HCT116 (cell line): ENCODE measurements at regions not wholly inside any gene's neighbourhood (a gene's known extent, or its start where the extent isn't known, plus 50 kb on each side); places are given as distances from the start of the nearest gene placed in this dataset.

Experiments
- ATAC-seq: fragments of 200-7000 bp; cut with Tn5 transposase; 2 replicates; pipeline ENCODE4 v1.9.1; 2020; ENCODE audit warnings: mild to moderate bottlenecking, moderate library complexity
- BruUV-seq: library from RNA; stranded (reverse); fragments of 400-500 nt; replicated peaks from 2 replicates; lab custom pipeline; 2021; lab: Mats Ljungman, UMichigan
- CTCF ChIA-PET: fragments of 300-600 bp; sonication (Branson Sonifier 250); formaldehyde crosslinking; loops from one replicate; lab custom pipeline; 2021; ENCODE audit warnings: antibody characterized with exemption; lab: Charles Lee
- POLR2A ChIA-PET: fragments of 300-600, 350-600 bp; sonication (Branson Sonifier 250); formaldehyde crosslinking; loops from one replicate; lab custom pipeline; 2021; ENCODE audit warnings: antibody characterized with exemption; lab: Charles Lee
- RAD21 ChIA-PET, 2 experiments: fragments of 300-600 bp; sonication (Branson Sonifier 250); formaldehyde crosslinking; loops; one replicate each; lab custom pipeline; 2023; ENCODE audit warnings: low total read pairs in 2 of 2; ENCODE audit not compliant: uncharacterized antibody in 2 of 2, unreplicated experiment in 2 of 2, low non-redundant PET in 1 of 2; lab: Charles Lee
- DNase-seq: peaks from one replicate; pipeline ENCODE4 v3.0.0-alpha.2; 2010; ENCODE audit warnings: low read depth, low spot score
- H2AFZ ChIP-seq: fragments of 200-600 bp; shearing (Covaris generic), sonication (generic); 2 replicates; pipeline ENCODE4 v1.6.1; 2017; ENCODE audit warnings: low read depth, mixed run types, mixed read lengths, antibody characterized with exemption, low read length; ENCODE audit not compliant: poor library complexity, severe bottlenecking
- H3K27ac ChIP-seq: 2 replicates; pipeline ENCODE4 v1.5.1; 2012; ENCODE audit warnings: low read depth, low read length
- H3K27me3 ChIP-seq: fragments of 200-600 bp; sonication (generic); 2 replicates; pipeline ENCODE4 v1.6.1; 2016; ENCODE audit warnings: mixed run types, low read length, mixed read lengths; ENCODE audit not compliant: insufficient read depth
- H3K36me3 ChIP-seq, 2 experiments: fragments of 200-500 bp in 1 of 2; fragments of 200-600 bp in 1 of 2; sonication (Bioruptor generic) in 1 of 2; sonication (generic) in 1 of 2; 2 replicates each; pipeline versions ENCODE4 v1.5.1 to v1.6.1; 2014 to 2016; ENCODE audit warnings: low read length in 2 of 2, inconsistent platforms in 1 of 2, mixed read lengths in 1 of 2, mixed run types in 1 of 2; ENCODE audit not compliant: insufficient read depth in 2 of 2, control insufficient read depth in 1 of 2
- H3K4me1 ChIP-seq, 2 experiments: fragments of 200-600 bp in 1 of 2; sonication (generic) in 1 of 2; 2 replicates each; pipeline versions ENCODE4 v1.5.1 to v1.6.1; 2012 to 2017; ENCODE audit warnings: low read length in 2 of 2, inconsistent platforms in 1 of 2, mild to moderate bottlenecking in 1 of 2, mixed read lengths in 1 of 2, mixed run types in 1 of 2, moderate library complexity in 1 of 2; ENCODE audit not compliant: insufficient read depth in 2 of 2, control insufficient read depth in 1 of 2
- H3K4me2 ChIP-seq: fragments of 200-600 bp; sonication (generic); 2 replicates; pipeline ENCODE4 v1.6.1; 2017; ENCODE audit warnings: mixed run types, low read length, mixed read lengths
- H3K4me3 ChIP-seq, 2 experiments: fragments of 200-600 bp in 1 of 2; sonication (generic) in 1 of 2; replicated peaks in 1 of 2; 2 replicates each; pipeline ENCODE4 v1.5.1; 2011 to 2016; ENCODE audit warnings: low read length in 2 of 2, control low read depth in 1 of 2, low read depth in 1 of 2, mild to moderate bottlenecking in 1 of 2, mixed read lengths in 1 of 2, mixed run types in 1 of 2
- H3K79me2 ChIP-seq: fragments of 200-600 bp; sonication (generic); 2 replicates; pipeline ENCODE4 v1.6.1; 2017; ENCODE audit warnings: mild to moderate bottlenecking, mixed run types, low read length, moderate library complexity, mixed read lengths; ENCODE audit not compliant: insufficient read depth
- H3K9ac ChIP-seq: fragments of 200-600 bp; sonication (generic); 2 replicates; pipeline ENCODE4 v1.6.1; 2016; ENCODE audit warnings: low read length, mixed read lengths
- H3K9me2 ChIP-seq: fragments of 200-600 bp; sonication (generic), shearing (Covaris generic); 2 replicates; pipeline ENCODE4 v1.6.1; 2017; ENCODE audit warnings: mixed run types, mild to moderate bottlenecking, moderate library complexity; ENCODE audit not compliant: insufficient read depth
- H3K9me3 ChIP-seq, 2 experiments: fragments of 200-500 bp in 1 of 2; fragments of 200-600 bp in 1 of 2; sonication (Bioruptor generic) in 1 of 2; sonication (generic) in 1 of 2; 2 replicates each; pipeline ENCODE4 v1.6.1; 2014 to 2017; ENCODE audit warnings: low read length in 2 of 2, mixed read lengths in 2 of 2, inconsistent platforms in 1 of 2, low read depth in 1 of 2, mild to moderate bottlenecking in 1 of 2, mixed run types in 1 of 2, moderate library complexity in 1 of 2; ENCODE audit not compliant: control insufficient read depth in 1 of 2, insufficient read depth in 1 of 2
- H4K20me1 ChIP-seq: fragments of 200-600 bp; sonication (generic), shearing (Covaris generic); 2 replicates; pipeline ENCODE4 v1.6.1; 2017; ENCODE audit warnings: mixed run types, mild to moderate bottlenecking, moderate library complexity; ENCODE audit not compliant: insufficient read depth
- ATF3 ChIP-seq: IDR thresholded peaks from 2 replicates; pipeline ENCODE4 v1.6.1; 2012
- CBX3 ChIP-seq: IDR thresholded peaks from 2 replicates; pipeline ENCODE4 v1.6.1; 2012; ENCODE audit warnings: low read depth
- CEBPB ChIP-seq: IDR thresholded peaks from 2 replicates; pipeline ENCODE4 v1.6.1; 2012; ENCODE audit warnings: low read depth
- CTCF ChIP-seq, 3 experiments: fragments of 200-600 bp in 1 of 3; sonication (generic) in 1 of 3; IDR thresholded peaks in 2 of 3; conservative IDR thresholded peaks in 1 of 3; 2 replicates each; pipeline ENCODE4 v1.5.1; 2012 to 2017; ENCODE audit warnings: low read depth in 2 of 3, low read length in 2 of 3, antibody characterized with exemption in 1 of 3, borderline replicate concordance in 1 of 3, control low read depth in 1 of 3, mild to moderate bottlenecking in 1 of 3, mixed read lengths in 1 of 3, mixed run types in 1 of 3, moderate library complexity in 1 of 3; ENCODE audit not compliant: insufficient read depth in 1 of 3
- ELF1 ChIP-seq: IDR thresholded peaks from 2 replicates; pipeline ENCODE4 v1.6.1; 2012; ENCODE audit warnings: low read depth, borderline replicate concordance
- EZH2 ChIP-seq: fragments of 200-600 bp; sonication (generic); IDR thresholded peaks from 2 replicates; pipeline ENCODE4 v1.6.1; 2017; ENCODE audit warnings: antibody characterized with exemption, mixed run types
- FOSL1 ChIP-seq: IDR thresholded peaks from 2 replicates; pipeline ENCODE4 v1.6.1; 2012; ENCODE audit warnings: low read depth
- JUND ChIP-seq: IDR thresholded peaks from 2 replicates; pipeline ENCODE4 v1.6.1; 2012
- MAX ChIP-seq: IDR thresholded peaks from 2 replicates; pipeline ENCODE4 v1.6.1; 2012
- POLR2A ChIP-seq: IDR thresholded peaks from 2 replicates; pipeline ENCODE4 v1.7.0; 2011; ENCODE audit warnings: borderline replicate concordance; ENCODE audit not compliant: insufficient read depth, insufficient read length; ENCODE audit errors: extremely low read depth
- POLR2AphosphoS5 ChIP-seq: IDR thresholded peaks from 2 replicates; pipeline ENCODE4 v1.6.1; 2011; ENCODE audit warnings: mild to moderate bottlenecking, low read depth, low read length, moderate library complexity
- RAD21 ChIP-seq: IDR thresholded peaks from 2 replicates; pipeline ENCODE4 v1.6.1; 2012; ENCODE audit warnings: low read depth, mild to moderate bottlenecking
- REST ChIP-seq: IDR thresholded peaks from 2 replicates; pipeline ENCODE4 v1.6.1; 2012; ENCODE audit warnings: low read depth
- SIN3A ChIP-seq: IDR thresholded peaks from 2 replicates; pipeline ENCODE4 v1.6.1; 2012; ENCODE audit warnings: low read depth
- SP1 ChIP-seq: IDR thresholded peaks from 2 replicates; pipeline ENCODE4 v1.6.1; 2012; ENCODE audit warnings: low read depth
- TCF7L2 ChIP-seq: IDR thresholded peaks from 2 replicates; pipeline ENCODE4 v1.7.0; 2011; ENCODE audit warnings: borderline replicate concordance, inconsistent platforms; ENCODE audit not compliant: insufficient read depth, insufficient read length; ENCODE audit errors: extremely low read depth
- ZBTB33 ChIP-seq: IDR thresholded peaks from 2 replicates; pipeline ENCODE4 v1.6.1; 2011; ENCODE audit warnings: mild to moderate bottlenecking, low read length, moderate library complexity; ENCODE audit not compliant: insufficient replicate concordance; ENCODE audit errors: extremely low read depth
- ZFX ChIP-seq: fragments of 450-650 bp; IDR thresholded peaks from 2 replicates; pipeline ENCODE4 v1.6.1; 2017
- ZNF274 ChIP-seq: fragments of 200-500 bp; sonication (Bioruptor generic); IDR thresholded peaks from 2 replicates; pipeline ENCODE4 v1.6.1; 2014; ENCODE audit warnings: mild to moderate bottlenecking, low read depth, low read length, inconsistent platforms
- intact Hi-C: fragments of 100-400 bp; cut with micrococcal nuclease; formaldehyde crosslinking; loops from 2 replicates; pipeline ENCODE4 v1.10.0; 2022

GRCh38 chr15:48049736-48050135 is 71.1 kb upstream of the SLC24A5 start:
- Histone ChIP-seq H2AFZ (no peak overlapping the region), H3K27me3 (no peaks in the 10 kb centered on the region), H3K9me2 (no peaks in the 10 kb centered on the region), H3K4me1 (no peaks in the 10 kb centered on the region), H3K79me2 (no peaks in the 10 kb centered on the region), H3K4me2 (no peak overlapping the region)
- BruUV-seq: no TSS peak
- ChIA-PET POLR2A (no interaction called here), RAD21 (no interaction called here)
- intact Hi-C loops: no loop called here
- TF ChIP-seq REST (no peak), POLR2A (no peak), ZFX (no peak), ATF3 (no peak), RAD21 (no peak), EZH2 (no peak), ZNF274 (no peak), SIN3A (no peak), ELF1 (no peak), MAX (no peak), POLR2AphosphoS5 (no peak), CTCF (IDR thresholded peaks at IDR 0.05 in 2 of 3, conservative IDR thresholded peaks at IDR 0.05 in 1 of 3; ENCODE audit: borderline replicate concordance in 1 of 3, insufficient read depth in 1 of 3, low read depth in 2 of 3, low read length in 2 of 3) (no peak), TCF7L2 (no peak), CBX3 (no peak), FOSL1 (no peak), SP1 (no peak), ZBTB33 (no peak), JUND (no peak), CEBPB (no peak)
- TF ChIP-seq, all 23 proteins: peak for 0
- H3K27ac ChIP-seq: no peak overlapping the region
- ATAC-seq (no peak), DNase-seq (no peak)
- no peak overlapping the region for H3K4me3 ChIP-seq
- CTCF ChIA-PET: no interaction called here
- H4K20me1 ChIP-seq: no peaks in the 10 kb centered on the region
- no peak overlapping the region for H3K9ac ChIP-seq
- no peaks in the 10 kb centered on the region for H3K36me3 ChIP-seq
- peaks cover 3 to 18% of the 10 kb centered on the region in 2 experiments; a peak in 2 of 4 replicates for H3K9me3 ChIP-seq
